Ureter (tissue), 1 donor: ENCODE measurements at regions not wholly inside any gene's neighbourhood (a gene's known extent, or its start where the extent isn't known, plus 50 kb on each side); places are given as distances from the start of the nearest gene placed in this dataset.
"Not testable (repeated sequence)": the region's sequence is repeated elsewhere in the genome, so short reads cannot be mapped to it uniquely, and the experiment has no call there.

Experiments
- DNase-seq: peaks from one replicate; pipeline ENCODE4 v3.0.0-alpha.2; 2020; ENCODE audit warnings: low spot score
- donor health status: DM: yes; HTN: yes; CAD: no.

DNA sequence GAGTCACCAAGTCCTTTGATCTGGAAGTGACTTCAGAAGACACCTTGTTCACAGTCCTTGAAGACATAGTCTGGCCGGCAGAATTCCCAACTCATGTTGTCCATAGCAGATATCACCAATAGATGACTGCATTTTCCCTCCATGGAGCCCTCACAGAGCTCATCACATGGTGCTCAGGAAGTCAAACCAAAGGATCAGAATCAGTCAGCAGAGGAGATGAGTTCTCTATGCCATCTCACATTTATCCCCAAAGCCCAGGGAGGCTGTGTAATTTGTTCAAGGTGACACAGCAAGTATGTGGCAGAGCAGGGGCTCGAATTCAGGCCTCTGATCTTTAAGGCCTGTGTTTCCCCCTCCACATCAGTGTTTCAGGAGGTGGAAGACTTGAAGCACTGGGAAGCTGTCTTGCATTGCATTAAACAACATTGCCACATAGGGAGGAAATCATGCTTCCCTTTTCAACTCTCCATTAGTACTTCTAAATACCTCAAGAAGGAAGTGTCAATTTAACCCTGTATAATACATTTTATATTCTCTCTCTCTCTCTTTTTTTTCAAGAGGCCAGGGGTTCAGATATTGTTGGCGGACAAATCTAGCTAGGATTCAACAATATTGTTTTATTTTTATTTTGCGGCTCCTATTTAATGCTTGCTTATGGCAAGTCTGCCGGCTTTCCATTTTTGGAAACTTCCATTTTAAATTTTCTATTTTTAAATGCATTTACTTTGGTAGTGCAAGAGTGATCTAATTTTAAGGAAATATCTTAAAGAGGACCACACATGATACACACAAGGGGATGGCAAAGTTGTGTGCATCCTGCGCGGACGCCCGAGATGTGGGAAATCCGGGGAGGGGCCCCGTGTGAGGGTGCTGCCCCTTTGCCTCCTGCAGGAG lies 61.9 kb downstream of the NPIPB5 start:
- not testable (repeated sequence) for DNase-seq

GRCh38 chr16:22573225-22573530 lies 62.5 kb downstream of the NPIPB5 start:
- not testable (repeated sequence) for DNase-seq

- not testable (repeated sequence) for DNase-seq
Measured at GRCh38 chr16:22576506-22576905, 65.8 kb downstream of the NPIPB5 start.

DNA sequence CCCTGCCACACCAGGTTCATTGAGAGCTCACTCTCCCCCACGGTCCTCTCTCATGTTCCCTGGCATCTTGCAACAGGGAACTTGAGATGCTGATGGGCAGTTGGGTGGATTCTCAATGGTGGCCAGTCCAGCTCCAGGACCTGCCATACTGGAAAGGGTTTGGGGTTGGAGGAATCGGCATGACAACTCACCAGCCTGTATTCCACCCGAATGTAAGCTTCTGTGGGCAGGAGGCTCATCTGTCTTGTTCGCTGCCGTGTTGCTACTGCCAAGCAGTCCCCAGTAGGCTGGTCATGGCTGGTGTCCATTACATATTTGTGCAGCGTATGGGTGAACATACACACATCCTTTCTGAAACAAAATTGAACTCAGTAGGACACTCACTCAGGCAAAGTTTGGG lies 72.5 kb downstream of the NPIPB5 start:
- not testable (repeated sequence) for DNase-seq

- not testable (repeated sequence) for DNase-seq
Measured at GRCh38 chr16:22584459-22584858, 73.8 kb downstream of the NPIPB5 start.

DNA sequence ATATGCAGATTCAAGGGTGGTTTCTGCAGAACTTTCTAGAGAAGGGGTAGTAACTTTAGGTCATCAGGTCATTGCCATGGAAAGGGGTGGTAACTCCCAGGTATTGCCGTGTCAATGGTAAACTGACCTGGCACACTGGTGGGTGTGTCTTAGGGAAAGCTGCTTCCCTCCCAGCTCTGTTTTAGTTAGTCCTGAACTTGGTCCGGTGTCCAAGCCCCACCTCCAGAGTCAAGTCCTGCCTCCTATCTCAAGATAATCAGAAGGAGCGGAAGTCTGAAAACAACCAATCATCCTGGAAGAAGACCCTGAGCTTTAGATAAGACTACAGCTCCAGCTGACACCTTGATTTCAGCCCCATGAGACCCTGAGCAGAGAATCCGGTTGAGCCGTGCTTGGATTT lies 74.2 kb downstream of the NPIPB5 start:
- not testable (repeated sequence) for DNase-seq

- not testable (repeated sequence) for DNase-seq
Measured at GRCh38 chr16:22585431-22585830, 74.7 kb downstream of the NPIPB5 start.

DNA sequence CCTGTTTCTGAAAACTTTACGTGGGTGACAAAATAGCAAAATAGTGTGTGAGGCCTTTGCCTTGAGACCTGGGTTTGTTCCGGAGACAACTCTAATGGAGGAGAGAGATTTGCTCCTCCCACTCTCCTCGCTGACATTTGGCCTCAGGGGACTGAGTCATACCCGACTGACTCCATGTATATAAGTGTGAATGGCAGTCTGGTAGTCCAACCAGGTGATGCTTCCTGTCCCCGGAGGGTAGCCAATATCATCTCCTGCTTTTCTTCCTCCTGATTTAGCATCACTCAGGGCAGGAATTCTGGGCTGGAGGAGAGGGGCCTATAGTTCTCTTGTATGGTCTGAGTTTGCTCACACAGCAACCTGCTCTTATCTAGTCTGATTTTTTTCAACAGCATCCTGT lies 76.0 kb downstream of the NPIPB5 start:
- not testable (repeated sequence) for DNase-seq

DNA sequence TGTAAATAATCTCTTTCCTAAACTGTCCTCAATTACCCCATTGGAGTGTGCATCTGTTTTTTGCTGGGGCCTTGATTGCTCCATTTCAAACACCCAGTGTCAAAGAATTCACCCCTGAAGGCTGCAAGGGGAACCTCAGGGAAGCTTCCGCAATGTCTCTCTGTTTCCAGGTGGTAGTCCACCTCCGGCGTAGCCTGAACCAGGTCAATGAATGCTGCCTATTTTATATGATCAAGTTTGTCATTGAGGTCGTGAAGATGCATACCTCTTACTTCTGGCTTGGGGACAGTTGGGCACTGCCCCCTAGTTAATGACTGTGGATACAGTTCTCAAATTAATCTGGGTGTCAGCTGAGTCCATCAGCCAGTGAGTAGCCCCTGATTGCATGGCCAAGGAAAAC lies 79.1 kb downstream of the NPIPB5 start:
- not testable (repeated sequence) for DNase-seq

DNA sequence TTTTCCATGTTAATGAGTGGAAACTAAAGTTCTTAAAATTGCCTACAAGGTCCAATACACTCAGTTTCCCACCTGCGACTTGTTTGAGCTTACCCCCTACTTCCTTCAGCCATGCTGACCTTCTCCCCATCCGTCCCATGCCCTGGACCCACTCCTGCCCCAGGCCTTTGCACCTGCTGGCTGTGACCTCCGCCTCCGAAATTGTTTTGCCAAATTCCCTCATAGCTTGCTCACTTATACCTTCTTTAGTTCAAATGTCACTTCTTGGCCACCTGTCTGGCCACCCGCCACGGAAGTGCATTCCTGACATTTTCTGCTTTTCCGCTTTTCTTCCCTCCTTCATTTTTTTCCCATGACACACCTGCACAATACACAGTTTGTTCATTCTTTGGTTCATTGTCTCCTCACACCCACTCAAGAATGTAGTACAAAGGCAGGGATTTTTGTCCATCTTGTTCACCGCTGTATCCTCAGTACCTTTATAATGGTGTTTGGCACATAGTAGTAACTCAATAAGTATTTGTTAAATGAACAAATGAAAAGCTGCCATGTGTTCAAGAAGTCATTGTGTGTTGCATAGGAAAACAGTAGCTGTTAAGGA lies 85.9 kb downstream of the NPIPB5 start:
- not testable (repeated sequence) for DNase-seq

GRCh38 chr16:22603744-22604143 lies 93.1 kb downstream of the NPIPB5 start:
- not testable (repeated sequence) for DNase-seq

- DNase-seq = not testable (repeated sequence)
Measured at GRCh38 chr16:22606619-22607018, 95.9 kb downstream of the NPIPB5 start.

DNA sequence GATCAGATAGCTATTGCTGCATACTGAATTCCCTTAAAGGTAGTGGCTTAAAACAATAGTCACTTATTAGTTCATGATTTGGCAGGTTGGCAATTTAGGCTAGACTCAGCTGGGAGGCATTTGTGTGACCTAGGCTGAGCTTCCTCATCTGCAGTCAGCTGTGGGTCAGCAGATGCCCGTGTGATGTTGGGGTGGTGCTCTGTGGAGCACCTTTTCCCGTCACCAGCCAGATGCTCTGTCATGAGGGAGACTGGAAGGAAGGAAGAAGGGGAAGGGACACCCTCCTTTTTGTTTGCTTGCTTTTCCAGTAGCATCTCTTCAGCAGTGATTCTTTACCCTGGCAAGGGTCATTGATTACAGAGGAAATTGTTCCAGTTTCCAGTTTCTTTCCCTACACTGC lies 99.1 kb downstream of the NPIPB5 start:
- not testable (repeated sequence) for DNase-seq

DNA sequence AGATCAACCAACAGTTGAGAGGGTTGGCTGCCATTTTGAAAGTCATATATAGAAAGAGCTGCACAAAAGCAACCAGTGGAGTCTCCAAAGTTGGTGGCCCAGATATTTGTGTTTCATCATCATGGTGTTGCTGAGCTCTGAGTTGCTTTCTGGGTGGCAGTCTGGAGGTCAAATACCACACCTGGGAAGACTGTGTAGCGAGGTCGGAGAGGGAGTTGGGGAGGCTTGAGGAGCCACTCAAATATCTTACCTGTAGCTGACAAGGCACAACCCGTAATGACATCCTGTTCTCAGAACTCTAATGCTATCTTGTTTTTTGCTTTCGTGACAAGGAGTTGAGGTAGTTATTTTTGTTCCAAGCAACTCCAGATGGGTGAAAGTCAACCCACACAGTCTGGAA lies 100.4 kb downstream of the NPIPB5 start:
- DNase-seq = not testable (repeated sequence)

DNA sequence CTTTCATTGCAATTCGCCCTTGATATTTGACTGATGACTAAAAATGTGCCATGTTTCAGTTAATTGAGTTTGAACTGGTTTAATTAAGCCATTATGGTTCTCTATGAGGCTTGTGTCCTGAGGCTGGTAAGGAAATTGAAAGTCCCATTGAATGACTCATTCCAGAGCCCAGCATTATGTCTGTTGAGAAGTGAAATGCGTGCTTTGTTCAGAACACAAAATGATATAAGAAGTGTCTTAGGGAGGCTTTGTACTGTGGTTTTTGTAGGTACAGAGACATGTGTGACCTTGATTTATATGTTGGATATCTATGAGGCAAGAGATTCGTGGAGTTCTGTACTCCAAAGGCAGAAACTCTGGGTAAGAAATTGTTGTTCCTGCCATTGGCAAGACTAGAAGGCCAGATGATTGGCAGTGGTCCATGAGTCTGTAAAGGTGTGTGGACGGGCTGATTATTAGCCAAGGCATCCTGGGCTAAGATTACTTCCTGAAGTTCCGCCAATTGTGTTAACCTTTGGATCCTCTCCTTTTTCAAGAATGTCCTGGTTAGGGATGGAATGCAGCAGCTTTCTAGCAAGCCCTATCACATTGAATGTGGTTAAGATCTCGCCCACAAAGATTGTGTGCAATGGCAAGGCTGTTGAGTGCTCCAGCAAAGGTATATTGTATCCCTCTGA lies 103.7 kb downstream of the NPIPB5 start:
- no peak for DNase-seq

- DNase-seq = no peak
Measured at GRCh38 chr16:22618842-22619241, 108.2 kb downstream of the NPIPB5 start.

GRCh38 chr16:22621586-22622155 lies 111.0 kb downstream of the NPIPB5 start:
- DNase-seq = no peak

- no peak for DNase-seq
Measured at GRCh38 chr16:22622703-22623102, 112.0 kb downstream of the NPIPB5 start.

GRCh38 chr16:22623351-22623781 lies 112.7 kb downstream of the NPIPB5 start:
- no peak for DNase-seq

- no peak for DNase-seq
Measured at GRCh38 chr16:22624038-22624799, 113.5 kb downstream of the NPIPB5 start.

DNA sequence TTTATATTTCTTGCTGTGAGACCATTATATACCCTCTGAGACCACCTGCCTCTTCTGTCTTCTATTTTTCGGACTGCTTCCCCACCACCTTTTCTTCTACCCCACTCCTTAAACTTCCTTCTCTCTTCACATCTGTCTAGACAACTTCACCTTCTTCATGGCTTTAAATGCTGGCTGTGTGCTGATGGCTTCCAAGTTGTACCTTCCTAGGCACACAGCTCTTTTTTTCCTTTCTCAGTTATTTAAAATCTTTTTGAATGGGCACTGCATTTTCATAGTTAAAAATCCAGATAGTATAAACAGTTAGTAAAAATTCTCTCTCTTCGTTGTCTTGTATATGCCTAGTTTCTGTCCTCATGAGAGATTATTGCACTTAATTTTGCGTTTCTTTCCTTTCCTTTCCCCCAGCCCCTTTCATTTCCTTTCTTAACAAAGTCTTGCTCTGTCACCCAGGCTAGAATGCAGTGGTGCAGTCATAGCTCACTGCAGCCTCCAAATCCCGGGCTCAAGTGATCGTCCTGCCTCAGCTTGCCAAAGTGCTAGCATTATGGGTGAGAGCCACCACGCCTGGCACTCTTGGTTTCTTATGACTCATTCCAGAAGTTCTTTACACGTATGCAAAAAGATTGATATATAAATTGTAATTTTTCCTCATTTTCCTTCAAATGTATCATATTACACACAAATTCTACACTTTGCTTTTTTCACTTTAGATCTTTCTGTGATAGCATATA lies 114.3 kb downstream of the NPIPB5 start:
- no peak for DNase-seq
